ENCODE measurements at regions not wholly inside any gene's neighbourhood (a gene's known extent, or its start where the extent isn't known, plus 50 kb on each side); places are given as distances from the start of the nearest gene placed in this dataset.

GRCh38 chr11:104704146-104704830 lies 194.0 kb downstream of the CASP12 start:
- TF ChIP-seq YY1 (IDR thresholded peaks at IDR 0.05; ENCODE audit: insufficient read depth, insufficient read length) (no peak), ZNF274 (IDR thresholded peaks at IDR 0.05; ENCODE audit: low read depth, low read length) (no peak)
